K562 (cell line): ENCODE measurements at regions not wholly inside any gene's neighbourhood (a gene's known extent, or its start where the extent isn't known, plus 50 kb on each side); places are given as distances from the start of the nearest gene placed in this dataset.

Experiments
- ATAC-seq: fragments of 200-7000 bp; cut with Tn5 transposase; 3 replicates; pipeline ENCODE4 v1.9.1; 2020; ENCODE audit warnings: moderate library complexity
- BruUV-seq: library from RNA; stranded (reverse); fragments of 400-500 nt; replicated peaks from 2 replicates; lab custom pipeline; 2021; lab: Mats Ljungman, UMichigan
- CTCF ChIA-PET: fragments of 300-600 bp; formaldehyde crosslinking; extraction: SDS; loops from one replicate; lab custom pipeline; 2021; ENCODE audit warnings: low intra/inter-chr PET ratio; lab: Yijun Ruan, JAX
- POLR2A ChIA-PET: fragments of 300-600, 350-650 bp; sonication (Branson Sonifier 250); formaldehyde crosslinking; extraction: SDS; loops from one replicate; lab custom pipeline; 2021; ENCODE audit warnings: antibody characterized with exemption, inconsistent platforms; lab: Yijun Ruan, JAX
- DNase-seq, 4 experiments: peaks; one replicate each; pipeline versions ENCODE4 v3.0.0 to v3.0.0-alpha.2; 2011 to 2018; ENCODE audit warnings: low spot score in 3 of 4, mixed read lengths in 3 of 4; ENCODE audit errors: extremely low read depth in 1 of 4
- FAIRE-seq: peaks from 2 replicates; lab custom pipeline; 2011; peaks lifted over from hg19 to GRCh38; lab: Jason Lieb, UNC
- H2AFZ ChIP-seq: 2 replicates; pipeline ENCODE4 v1.6.0; 2011; ENCODE audit warnings: low read depth, low read length, control low read depth, inconsistent platforms
- H3K27ac ChIP-seq: fragments of 200-600 bp; 3 replicates; pipeline ENCODE4 v1.8.0; 2011; ENCODE audit warnings: low read depth, mild to moderate bottlenecking, control low read depth, inconsistent platforms, low read length, moderate library complexity, mixed read lengths; ENCODE audit errors: extremely low read depth
- H3K27me3 ChIP-seq, 2 experiments: fragments of 300-600 bp in 1 of 2; 2 replicates in 1 of 2; 3 replicates in 1 of 2; pipeline versions ENCODE4 v1.6.0 to v1.8.0; 2011; ENCODE audit warnings: inconsistent platforms in 2 of 2, low read length in 2 of 2, mild to moderate bottlenecking in 1 of 2, mixed read lengths in 1 of 2, moderate library complexity in 1 of 2; ENCODE audit not compliant: control insufficient read depth in 2 of 2, insufficient read depth in 2 of 2
- H3K36me3 ChIP-seq: fragments of 300-600 bp; 3 replicates; pipeline ENCODE4 v1.8.0; 2011; ENCODE audit warnings: mild to moderate bottlenecking, low read length, inconsistent platforms; ENCODE audit not compliant: control insufficient read depth, insufficient read depth
- H3K4me1 ChIP-seq, 2 experiments: fragments of 200-600 bp in 1 of 2; replicated peaks in 1 of 2; 2 replicates in 1 of 2; 3 replicates in 1 of 2; pipeline versions ENCODE4 v1.5.1 to v1.8.0; 2011; ENCODE audit warnings: inconsistent platforms in 2 of 2, low read length in 2 of 2, mild to moderate bottlenecking in 1 of 2, mixed read lengths in 1 of 2, moderate library complexity in 1 of 2; ENCODE audit not compliant: control insufficient read depth in 2 of 2, insufficient read depth in 2 of 2
- H3K4me2 ChIP-seq: 2 replicates; pipeline ENCODE4 v1.6.1; 2011; ENCODE audit warnings: low read length, control low read depth, inconsistent platforms, mixed read lengths; ENCODE audit not compliant: insufficient read depth
- H3K4me3 ChIP-seq: fragments of 200-600 bp; sonication (generic), shearing (Covaris generic); 2 replicates; pipeline ENCODE4 v1.5.1; 2016; ENCODE audit warnings: control low read depth, inconsistent platforms
- H3K79me2 ChIP-seq: fragments of 200-600 bp; 3 replicates; pipeline ENCODE4 v1.8.0; 2011; ENCODE audit warnings: low read length, inconsistent platforms; ENCODE audit not compliant: control insufficient read depth, insufficient read depth
- H3K9ac ChIP-seq, 2 experiments: 2 replicates each; pipeline versions ENCODE4 v1.6.0 to v1.6.1; 2011; ENCODE audit warnings: low read depth in 2 of 2, low read length in 2 of 2, control low read depth in 1 of 2, inconsistent platforms in 1 of 2, mild to moderate bottlenecking in 1 of 2, mixed read lengths in 1 of 2; ENCODE audit not compliant: insufficient read depth in 1 of 2
- H3K9me1 ChIP-seq: one replicate; pipeline ENCODE4 v1.6.0; 2011; ENCODE audit warnings: inconsistent platforms, mild to moderate bottlenecking, low read length, moderate library complexity; ENCODE audit not compliant: control insufficient read depth, insufficient read depth
- H3K9me3 ChIP-seq: replicated peaks from 2 replicates; pipeline ENCODE4 v1.5.1; 2011; ENCODE audit warnings: low read depth, low read length, inconsistent platforms; ENCODE audit not compliant: control insufficient read depth, insufficient read depth
- H4K20me1 ChIP-seq: replicated peaks from 2 replicates; pipeline ENCODE4 v1.6.1; 2011; ENCODE audit warnings: low read length, inconsistent platforms, mixed read lengths; ENCODE audit not compliant: control insufficient read depth, insufficient read depth
- ARID3B ChIP-seq: fragments of 250-450 bp; sonication (Bioruptor Pico); IDR thresholded peaks from 2 replicates; pipeline ENCODE4 v1.4.0; 2020; ENCODE audit warnings: borderline replicate concordance
- CBX8 ChIP-seq: fragments of 200-600 bp; sonication (generic); IDR thresholded peaks from 2 replicates; pipeline ENCODE4 v1.6.1; 2012; ENCODE audit warnings: borderline replicate concordance, mixed run types, low read depth, mild to moderate bottlenecking, moderate library complexity, mixed read lengths, low read length, control low read depth, inconsistent platforms; ENCODE audit not compliant: poor library complexity, severe bottlenecking; ENCODE audit errors: extremely low read depth
- FOXK2 ChIP-seq, 2 experiments: fragments of 450-650 bp; IDR thresholded peaks in 1 of 2; conservative IDR thresholded peaks in 1 of 2; 2 replicates each; pipeline ENCODE4 v1.6.1; 2016; ENCODE audit warnings: low read depth in 2 of 2, mild to moderate bottlenecking in 1 of 2
- HCFC1 ChIP-seq: IDR thresholded peaks from 2 replicates; pipeline ENCODE4 v1.6.1; 2012; ENCODE audit warnings: low read depth, low read length, improper control_type of control experiment
- MCM7 ChIP-seq, 2 experiments: fragments of 450-650 bp; IDR thresholded peaks; 2 replicates each; pipeline ENCODE4 v1.6.1; 2016 to 2018
- MEF2A ChIP-seq: IDR thresholded peaks from 2 replicates; pipeline ENCODE4 v1.6.1; 2011; ENCODE audit warnings: low read depth, mild to moderate bottlenecking, low read length, moderate library complexity; ENCODE audit not compliant: control insufficient read depth
- RBM14 ChIP-seq: fragments of 200-400 bp; formaldehyde crosslinking; IDR thresholded peaks from 2 replicates; pipeline ENCODE4 v1.6.1; 2018; ENCODE audit warnings: low read depth, mild to moderate bottlenecking, low read length, moderate library complexity, borderline replicate concordance; ENCODE audit not compliant: insufficient read depth
- SIRT6 ChIP-seq: IDR thresholded peaks from one replicate; pipeline ENCODE4 v1.6.1; 2012; ENCODE audit warnings: low read depth, mild to moderate bottlenecking, control low read depth, inconsistent platforms, low read length, moderate library complexity
- SMAD4 ChIP-seq: fragments of 250-450 bp; sonication (Bioruptor Pico); conservative IDR thresholded peaks from 2 replicates; pipeline ENCODE4 v1.8.0; 2021; ENCODE audit warnings: inconsistent platforms, mild to moderate bottlenecking, moderate library complexity
- SP1 ChIP-seq: sonication (generic); formaldehyde crosslinking; IDR thresholded peaks from 2 replicates; pipeline ENCODE4 v1.8.1; 2022; ENCODE audit warnings: mild to moderate bottlenecking, missing genetic modification reagents
- TAF7 ChIP-seq: fragments of 450-650 bp; IDR thresholded peaks from 2 replicates; pipeline ENCODE4 v1.6.1; 2016; ENCODE audit warnings: missing genetic modification characterization, missing compliant biosample characterization
- ZNF12 ChIP-seq: sonication (generic); formaldehyde crosslinking; IDR thresholded peaks from 2 replicates; pipeline ENCODE4 v1.4.0; 2020; ENCODE audit warnings: mild to moderate bottlenecking, missing genetic modification reagents
- ZNF24 ChIP-seq: fragments of 450-650 bp; IDR thresholded peaks from 2 replicates; pipeline ENCODE4 v1.6.1; 2016
- ZNF785 ChIP-seq: fragments of 250-450 bp; sonication (Bioruptor Pico); IDR thresholded peaks from 2 replicates; pipeline ENCODE4 v1.4.0; 2020; ENCODE audit warnings: mild to moderate bottlenecking
- WGBS: fragments of 100-300 bp; shearing (Covaris generic); methylation state at CpG from one replicate; pipeline ENCODE4 v1.1.6; 2016; ENCODE audit warnings: low coverage, mixed read lengths; ENCODE audit not compliant: insufficient coverage; ENCODE audit errors: missing lambda C conversion rate; 5-methylcytosine and 5-hydroxymethylcytosine counted together
- in situ Hi-C: fragments of 300-500 bp; cut with MboI; formaldehyde crosslinking; loops from 4 replicates; pipeline ENCODE4 v1.15.0; 2018; ENCODE audit warnings: inconsistent platforms, mixed read lengths
- intact Hi-C: fragments of 100-400 bp; cut with micrococcal nuclease; formaldehyde crosslinking; loops from 2 replicates; pipeline ENCODE4 v1.14.2; 2022
- TF ChIP-seq, protein P1 (sequence below): fragments of 450-650 bp; formaldehyde crosslinking; IDR thresholded peaks from 2 replicates; pipeline ENCODE4 v1.4.0; 2020; ENCODE audit warnings: mild to moderate bottlenecking, moderate library complexity
- TF ChIP-seq, protein P2 (sequence below): sonication (generic); formaldehyde crosslinking; IDR thresholded peaks from 2 replicates; pipeline ENCODE4 v1.9.0; 2022; ENCODE audit warnings: mild to moderate bottlenecking, missing genetic modification reagents

GRCh38 chr4:123170843-123171242, 225.8 kb upstream of the SPRY1 start:
- ChIA-PET POLR2A (interaction anchor here (2.2 kb wide), 1 partner anchor 11 kb away, joined by 7 read pairs; no protein-coding TSS in a partner anchor), CTCF (no interaction called here)
- no peak for FAIRE-seq
- in situ Hi-C loops = no loop called here
- no peak for ATAC-seq
- no peaks in the 10 kb centered on the region for H3K27me3 ChIP-seq
- intact Hi-C loops = no loop called here
- H3K79me2 ChIP-seq = no peaks in the 10 kb centered on the region
- WGBS = 83% methylated on average over 4 of the region's 4 CpGs
- H4K20me1 ChIP-seq = no peaks in the 10 kb centered on the region
- H3K4me1 ChIP-seq = peaks cover 0 to 7% of the 10 kb centered on the region in 2 experiments; a peak in 3 of 5 replicates
- H3K9me3 ChIP-seq = no peaks in the 10 kb centered on the region
- TF ChIP-seq SMAD4 (CRISPR knock-in tag) (no peak), ARID3B (CRISPR knock-in tag) (no peak), ZNF12 (CRISPR knock-in tag) (no peak), SIRT6 (no peak), CBX8 (no peak), TAF7 (no peak), MEF2A (no peak), RBM14 (no peak), SP1 (CRISPR knock-in tag) (no peak), HCFC1 (no peak), ZNF24 (no peak), MCM7 (IDR thresholded peaks at IDR 0.05) (no peak), ZNF785 (no peak), FOXK2 (conservative IDR thresholded peaks at IDR 0.05 in 1 of 2, IDR thresholded peaks at IDR 0.05 in 1 of 2; ENCODE audit: low read depth in 2 of 2) (no peak)
- TF ChIP-seq, protein P1, sequence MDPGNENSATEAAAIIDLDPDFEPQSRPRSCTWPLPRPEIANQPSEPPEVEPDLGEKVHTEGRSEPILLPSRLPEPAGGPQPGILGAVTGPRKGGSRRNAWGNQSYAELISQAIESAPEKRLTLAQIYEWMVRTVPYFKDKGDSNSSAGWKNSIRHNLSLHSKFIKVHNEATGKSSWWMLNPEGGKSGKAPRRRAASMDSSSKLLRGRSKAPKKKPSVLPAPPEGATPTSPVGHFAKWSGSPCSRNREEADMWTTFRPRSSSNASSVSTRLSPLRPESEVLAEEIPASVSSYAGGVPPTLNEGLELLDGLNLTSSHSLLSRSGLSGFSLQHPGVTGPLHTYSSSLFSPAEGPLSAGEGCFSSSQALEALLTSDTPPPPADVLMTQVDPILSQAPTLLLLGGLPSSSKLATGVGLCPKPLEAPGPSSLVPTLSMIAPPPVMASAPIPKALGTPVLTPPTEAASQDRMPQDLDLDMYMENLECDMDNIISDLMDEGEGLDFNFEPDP (CRISPR knock-in tag) = no peak
- TF ChIP-seq, protein P2, sequence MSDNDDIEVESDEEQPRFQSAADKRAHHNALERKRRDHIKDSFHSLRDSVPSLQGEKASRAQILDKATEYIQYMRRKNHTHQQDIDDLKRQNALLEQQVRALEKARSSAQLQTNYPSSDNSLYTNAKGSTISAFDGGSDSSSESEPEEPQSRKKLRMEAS (CRISPR knock-in tag) = no peak
- H3K4me2 ChIP-seq = no peak overlapping the region
- no peak overlapping the region for H3K9ac ChIP-seq
- no TSS peak for BruUV-seq
- H3K4me3 ChIP-seq = no peak overlapping the region
- no peaks in the 10 kb centered on the region for H3K36me3 ChIP-seq
- H2AFZ ChIP-seq = no peak overlapping the region
- DNase-seq = no peak
- H3K9me1 ChIP-seq = no peaks in the 10 kb centered on the region
- H3K27ac ChIP-seq = no peak overlapping the region
